22Rv1 (cell line): ENCODE measurements at regions not wholly inside any gene's neighbourhood (a gene's known extent, or its start where the extent isn't known, plus 50 kb on each side); places are given as distances from the start of the nearest gene placed in this dataset.

Experiments used
- ZFX ChIP-seq: fragments of 450-650 bp; IDR thresholded peaks from 2 replicates; pipeline ENCODE4 v1.6.1; 2017; ENCODE audit warnings: antibody characterized with exemption, borderline replicate concordance
- TF ChIP-seq, protein P1 (sequence below): fragments of 450-650 bp; IDR thresholded peaks from 2 replicates; pipeline ENCODE4 v1.5.1; 2017; ENCODE audit warnings: mild to moderate bottlenecking

DNA sequence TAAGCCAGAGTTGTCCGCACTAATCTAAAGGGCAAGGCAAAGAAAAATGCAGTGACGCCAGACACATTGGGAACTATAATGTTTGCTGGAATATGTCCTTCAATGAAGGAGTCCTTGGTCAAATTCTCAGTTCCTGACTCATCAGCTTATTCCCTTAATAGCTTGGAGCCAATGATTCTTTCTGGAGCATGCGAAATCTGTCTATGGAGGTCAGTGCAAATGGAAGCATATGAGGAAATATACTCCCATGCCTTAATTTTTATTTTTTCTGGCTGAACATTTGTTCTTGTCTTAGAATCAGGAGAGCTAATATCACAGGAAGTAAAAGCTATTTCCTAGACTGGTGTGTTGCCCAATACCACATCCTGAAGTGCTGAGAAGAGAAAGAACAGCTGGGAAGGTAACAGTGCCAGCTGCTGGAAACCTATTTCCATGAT, 289.8 kb upstream of the SPRY2 start:
- TF ChIP-seq, protein P1, sequence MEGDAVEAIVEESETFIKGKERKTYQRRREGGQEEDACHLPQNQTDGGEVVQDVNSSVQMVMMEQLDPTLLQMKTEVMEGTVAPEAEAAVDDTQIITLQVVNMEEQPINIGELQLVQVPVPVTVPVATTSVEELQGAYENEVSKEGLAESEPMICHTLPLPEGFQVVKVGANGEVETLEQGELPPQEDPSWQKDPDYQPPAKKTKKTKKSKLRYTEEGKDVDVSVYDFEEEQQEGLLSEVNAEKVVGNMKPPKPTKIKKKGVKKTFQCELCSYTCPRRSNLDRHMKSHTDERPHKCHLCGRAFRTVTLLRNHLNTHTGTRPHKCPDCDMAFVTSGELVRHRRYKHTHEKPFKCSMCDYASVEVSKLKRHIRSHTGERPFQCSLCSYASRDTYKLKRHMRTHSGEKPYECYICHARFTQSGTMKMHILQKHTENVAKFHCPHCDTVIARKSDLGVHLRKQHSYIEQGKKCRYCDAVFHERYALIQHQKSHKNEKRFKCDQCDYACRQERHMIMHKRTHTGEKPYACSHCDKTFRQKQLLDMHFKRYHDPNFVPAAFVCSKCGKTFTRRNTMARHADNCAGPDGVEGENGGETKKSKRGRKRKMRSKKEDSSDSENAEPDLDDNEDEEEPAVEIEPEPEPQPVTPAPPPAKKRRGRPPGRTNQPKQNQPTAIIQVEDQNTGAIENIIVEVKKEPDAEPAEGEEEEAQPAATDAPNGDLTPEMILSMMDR: no peak
- no peak for TF ChIP-seq ZFX
